CD4-positive, alpha-beta T cell (primary cell): ENCODE measurements at regions not wholly inside any gene's neighbourhood (a gene's known extent, or its start where the extent isn't known, plus 50 kb on each side); places are given as distances from the start of the nearest gene placed in this dataset.
A peak's percentile ranks its signal among the peaks of the same experiment; 100 is the strongest.

Source experiments
- ATAC-seq: fragments of 200-7000 bp; cut with Tn5 transposase; one replicate; pipeline ENCODE4 v1.10.0; 2022; ENCODE audit warnings: mild to moderate bottlenecking; ENCODE audit not compliant: poor library complexity
- CTCF ChIA-PET: fragments of 350-600 bp; sonication (Branson Sonifier 250); formaldehyde crosslinking; loops from one replicate; lab custom pipeline; 2021; ENCODE audit warnings: antibody characterized with exemption, inconsistent platforms; lab: Charles Lee
- POLR2A ChIA-PET: fragments of 350-600 bp; sonication (Branson Sonifier 250); formaldehyde crosslinking; loops from one replicate; lab custom pipeline; 2021; ENCODE audit warnings: antibody characterized with exemption, inconsistent platforms; lab: Charles Lee
- DNase-seq, 14 experiments: peaks; one replicate each; pipeline ENCODE4 v3.0.0-alpha.2; 2013 to 2020; ENCODE audit warnings: mixed read lengths in 2 of 14
- H3K27ac ChIP-seq, 2 donors: one replicate each; pipeline versions ENCODE4 v1.5.1 to v1.7.0; 2013; ENCODE audit warnings: low read length in 2 of 2, low read depth in 1 of 2, mild to moderate bottlenecking in 1 of 2
- H3K27me3 ChIP-seq, 2 experiments: 1 replicate in 1 of 2; 2 replicates in 1 of 2; pipeline versions ENCODE4 v1.6.1 to v1.7.0; 2013; ENCODE audit warnings: low read length in 2 of 2, control low read depth in 1 of 2, mild to moderate bottlenecking in 1 of 2, moderate library complexity in 1 of 2; ENCODE audit not compliant: insufficient read depth in 2 of 2, control insufficient read depth in 1 of 2
- H3K36me3 ChIP-seq: one replicate; pipeline ENCODE4 v1.6.1; 2013; ENCODE audit warnings: low read length, control low read depth; ENCODE audit not compliant: insufficient read depth
- H3K4me1 ChIP-seq: one replicate; pipeline ENCODE4 v1.6.1; 2013; ENCODE audit warnings: low read length, control low read depth; ENCODE audit not compliant: insufficient read depth
- H3K4me3 ChIP-seq: one replicate; pipeline ENCODE4 v1.5.1; 2013; ENCODE audit warnings: mild to moderate bottlenecking, low read length, moderate library complexity
- H3K9me3 ChIP-seq, 2 experiments: 1 replicate in 1 of 2; 2 replicates in 1 of 2; pipeline versions ENCODE4 v1.6.1 to v1.7.0; 2013; ENCODE audit warnings: low read length in 2 of 2, mild to moderate bottlenecking in 2 of 2, control low read depth in 1 of 2, moderate library complexity in 1 of 2; ENCODE audit not compliant: control insufficient read depth in 1 of 2, insufficient read depth in 1 of 2
- H3K27ac Mint-ChIP-seq: one replicate; pipeline ENCODE4 v1.8.0; 2020; ENCODE audit warnings: mixed read lengths
- H3K27me3 Mint-ChIP-seq: one replicate; pipeline ENCODE4 v1.8.0; 2021; ENCODE audit warnings: mixed read lengths
- H3K36me3 Mint-ChIP-seq: one replicate; pipeline ENCODE4 v1.8.0; 2021; ENCODE audit warnings: low read depth, mixed read lengths
- H3K4me1 Mint-ChIP-seq: one replicate; pipeline ENCODE4 v1.8.0; 2021; ENCODE audit warnings: low read depth, mixed read lengths
- H3K4me3 Mint-ChIP-seq: one replicate; pipeline ENCODE4 v1.8.0; 2020; ENCODE audit warnings: mild to moderate bottlenecking, mixed read lengths
- H3K9me3 Mint-ChIP-seq: one replicate; pipeline ENCODE4 v1.8.0; 2020; ENCODE audit warnings: mixed read lengths
- CTCF ChIP-seq: fragments of 200-600 bp; IDR thresholded peaks from one replicate; pipeline ENCODE4 v1.8.0; 2022; ENCODE audit warnings: antibody characterized with exemption, mild to moderate bottlenecking
- intact Hi-C, 2 experiments: fragments of 100-400 bp; cut with DNase I in 1 of 2; cut with micrococcal nuclease in 1 of 2; formaldehyde crosslinking; loops; one replicate each; pipeline versions ENCODE4 v1.15.1 to v1.9.0; 2023 to 2025; cut with DNase I, micrococcal nuclease

- Mint-ChIP-seq H3K9me3 (peaks cover 3% of the 10 kb centered on the region), H3K36me3 (peaks cover 14% of the 10 kb centered on the region), H3K27ac (no peak overlapping the region), H3K4me1 (no peaks in the 10 kb centered on the region), H3K4me3 (no peak overlapping the region), H3K27me3 (no peaks in the 10 kb centered on the region)
- ChIA-PET CTCF (no interaction called here), POLR2A (no interaction called here)
- Histone ChIP-seq H3K4me1 (no peaks in the 10 kb centered on the region), H3K9me3 (peaks cover 6 to 60% of the 10 kb centered on the region in 2 experiments), H3K27ac (no peak overlapping the region), H3K4me3 (no peak overlapping the region), H3K36me3 (no peaks in the 10 kb centered on the region), H3K27me3 (no peaks in the 10 kb centered on the region)
- ATAC-seq, result no peak
- intact Hi-C loops, result no loop called here
- TF ChIP-seq CTCF, result no peak
- DNase-seq, result peak in 1 of 14 experiments; percentile 19
These were observed 274.6 kb downstream of the BRD1 start for GRCh38 chr22:49553076-49553475.

- Histone ChIP-seq H3K27me3 (no peaks in the 10 kb centered on the region), H3K9me3 (peaks cover 3 to 63% of the 10 kb centered on the region in 2 experiments), H3K36me3 (no peaks in the 10 kb centered on the region), H3K4me3 (no peak overlapping the region), H3K4me1 (no peaks in the 10 kb centered on the region), H3K27ac (no peak overlapping the region)
- ATAC-seq, result no peak
- Mint-ChIP-seq H3K9me3 (no peaks in the 10 kb centered on the region), H3K36me3 (peaks cover 6% of the 10 kb centered on the region), H3K4me1 (no peaks in the 10 kb centered on the region), H3K27me3 (no peaks in the 10 kb centered on the region), H3K27ac (no peak overlapping the region), H3K4me3 (no peak overlapping the region)
- POLR2A ChIA-PET, result no interaction called here
- intact Hi-C loops, result no loop called here
- peak in 1 of 14 experiments; percentile 17 for DNase-seq
- no peak for TF ChIP-seq CTCF
- CTCF ChIA-PET, result no interaction called here
These were observed 275.6 kb downstream of the BRD1 start for GRCh38 chr22:49551897-49552614.

GRCh38 chr22:49551446-49551845 is 276.2 kb downstream of the BRD1 start:
- no peak overlapping the region for H3K4me3 Mint-ChIP-seq
- POLR2A ChIA-PET, result no interaction called here
- ATAC-seq (no peak), DNase-seq (peak in 1 of 14 experiments; percentile 25)
- H3K4me1 Mint-ChIP-seq, result no peaks in the 10 kb centered on the region
- no peaks in the 10 kb centered on the region for H3K4me1 ChIP-seq
- no peak overlapping the region for H3K27ac ChIP-seq
- H3K27me3 ChIP-seq, result no peaks in the 10 kb centered on the region
- H3K27ac Mint-ChIP-seq, result no peak overlapping the region
- H3K36me3 ChIP-seq, result no peaks in the 10 kb centered on the region
- no peaks in the 10 kb centered on the region for H3K9me3 Mint-ChIP-seq
- CTCF ChIA-PET, result no interaction called here
- H3K27me3 Mint-ChIP-seq, result no peaks in the 10 kb centered on the region
- no peak for TF ChIP-seq CTCF
- intact Hi-C loops, result no loop called here
- no peak overlapping the region for H3K4me3 ChIP-seq
- H3K36me3 Mint-ChIP-seq, result peaks cover under 1% of the 10 kb centered on the region
- peaks cover 0 to 68% of the 10 kb centered on the region in 2 experiments for H3K9me3 ChIP-seq
